ENCODE measurements at regions not wholly inside any gene's neighbourhood (a gene's known extent, or its start where the extent isn't known, plus 50 kb on each side); places are given as distances from the start of the nearest gene placed in this dataset.
"Not testable (repeated sequence)": the region's sequence is repeated elsewhere in the genome, so short reads cannot be mapped to it uniquely, and the experiment has no call there.

- no peak overlapping the region for H3K4me3 ChIP-seq (ENCODE audit: low read length)
- Mint-ChIP-seq H3K9me3 (no peaks in the 10 kb centered on the region), H3K27me3 (ENCODE audit: low read depth in 2 of 2) (no peaks in the 10 kb centered on the region), H3K36me3 (no peaks in the 10 kb centered on the region), H3K4me1 (no peaks in the 10 kb centered on the region), H3K27ac (no peak overlapping the region), H3K4me3 (no peak overlapping the region)
- TF ChIP-seq, protein P1, sequence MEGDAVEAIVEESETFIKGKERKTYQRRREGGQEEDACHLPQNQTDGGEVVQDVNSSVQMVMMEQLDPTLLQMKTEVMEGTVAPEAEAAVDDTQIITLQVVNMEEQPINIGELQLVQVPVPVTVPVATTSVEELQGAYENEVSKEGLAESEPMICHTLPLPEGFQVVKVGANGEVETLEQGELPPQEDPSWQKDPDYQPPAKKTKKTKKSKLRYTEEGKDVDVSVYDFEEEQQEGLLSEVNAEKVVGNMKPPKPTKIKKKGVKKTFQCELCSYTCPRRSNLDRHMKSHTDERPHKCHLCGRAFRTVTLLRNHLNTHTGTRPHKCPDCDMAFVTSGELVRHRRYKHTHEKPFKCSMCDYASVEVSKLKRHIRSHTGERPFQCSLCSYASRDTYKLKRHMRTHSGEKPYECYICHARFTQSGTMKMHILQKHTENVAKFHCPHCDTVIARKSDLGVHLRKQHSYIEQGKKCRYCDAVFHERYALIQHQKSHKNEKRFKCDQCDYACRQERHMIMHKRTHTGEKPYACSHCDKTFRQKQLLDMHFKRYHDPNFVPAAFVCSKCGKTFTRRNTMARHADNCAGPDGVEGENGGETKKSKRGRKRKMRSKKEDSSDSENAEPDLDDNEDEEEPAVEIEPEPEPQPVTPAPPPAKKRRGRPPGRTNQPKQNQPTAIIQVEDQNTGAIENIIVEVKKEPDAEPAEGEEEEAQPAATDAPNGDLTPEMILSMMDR (IDR thresholded peaks at IDR 0.05): no peak
- ATAC-seq (no peak), DNase-seq (no peak)
- H3K27ac ChIP-seq (ENCODE audit: low read length): no peak overlapping the region
- no peaks in the 10 kb centered on the region for H3K4me1 ChIP-seq (ENCODE audit: control insufficient read depth, insufficient read depth, low read length)
- H3K27me3 ChIP-seq (ENCODE audit: control insufficient read depth, insufficient read depth, low read length): no peaks in the 10 kb centered on the region
- no peaks in the 10 kb centered on the region for H3K36me3 ChIP-seq (ENCODE audit: control insufficient read depth, insufficient read depth, low read length)
- intact Hi-C loops (cut with micrococcal nuclease): no loop called here
- WGBS (ENCODE audit: insufficient coverage): 94% methylated on average over 1 of the region's 2 CpGs
- H3K9me3 ChIP-seq (ENCODE audit: control insufficient read depth, insufficient read depth, low read length): no peaks in the 10 kb centered on the region
These were observed 61.7 kb upstream of the SMURF2 start for GRCh38 chr17:64723781-64724180.

DNA sequence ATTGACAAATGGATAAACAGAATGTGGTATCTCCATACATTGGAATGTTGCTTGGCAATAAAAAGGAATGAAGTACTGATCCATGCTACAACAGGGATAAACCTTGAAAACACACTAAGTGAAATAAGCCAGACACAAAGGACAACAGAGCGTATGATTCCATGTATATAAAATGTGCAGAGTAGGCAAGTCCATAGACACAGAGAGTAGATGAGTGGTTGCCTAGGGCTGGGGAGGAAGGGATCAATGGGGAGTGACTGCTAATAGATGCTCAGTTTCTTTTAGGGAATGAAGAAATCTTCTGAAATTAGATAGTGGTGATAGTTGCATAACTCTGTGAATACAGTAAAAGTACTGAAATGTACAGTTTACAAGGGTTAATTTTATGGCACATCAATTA lies 59.4 kb upstream of the SMURF2 start:
- intact Hi-C loops (cut with micrococcal nuclease); H3K9me3 Mint-ChIP-seq; DNase-seq; H3K27ac ChIP-seq (ENCODE audit: low read length); H3K36me3 Mint-ChIP-seq; H3K9me3 ChIP-seq (ENCODE audit: control insufficient read depth, insufficient read depth, low read length); H3K4me3 Mint-ChIP-seq; ATAC-seq; H3K4me3 ChIP-seq (ENCODE audit: low read length); H3K27ac Mint-ChIP-seq; H3K27me3 Mint-ChIP-seq (ENCODE audit: low read depth in 2 of 2); H3K4me1 ChIP-seq (ENCODE audit: control insufficient read depth, insufficient read depth, low read length); H3K4me1 Mint-ChIP-seq; H3K36me3 ChIP-seq (ENCODE audit: control insufficient read depth, insufficient read depth, low read length); H3K27me3 ChIP-seq (ENCODE audit: control insufficient read depth, insufficient read depth, low read length): not testable (repeated sequence)
- WGBS (ENCODE audit: insufficient coverage): 96% methylated on average over 1 of the region's 1 CpG

DNA sequence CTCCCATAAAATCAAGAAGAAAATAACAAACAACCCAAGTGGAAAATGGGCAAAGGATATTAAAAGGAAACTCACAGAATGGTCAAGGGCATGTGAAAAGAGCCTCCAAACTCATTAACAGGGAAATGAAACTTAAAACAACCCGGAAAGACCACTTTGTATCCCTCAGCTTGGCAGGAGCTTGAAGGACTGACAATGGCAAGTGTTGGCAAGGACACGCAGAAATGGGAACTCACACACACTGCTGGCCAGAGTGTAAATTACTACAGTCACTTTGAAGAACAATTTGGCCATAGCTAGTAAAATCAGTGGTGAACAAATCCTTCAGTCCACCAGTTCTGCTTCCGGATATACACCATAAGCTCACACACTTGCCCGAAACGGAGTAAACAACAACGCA lies 58.1 kb upstream of the SMURF2 start:
- DNase-seq; H3K9me3 Mint-ChIP-seq; intact Hi-C loops (cut with micrococcal nuclease); H3K4me3 Mint-ChIP-seq; H3K27me3 ChIP-seq (ENCODE audit: control insufficient read depth, insufficient read depth, low read length); H3K4me1 Mint-ChIP-seq; H3K27ac ChIP-seq (ENCODE audit: low read length); H3K4me1 ChIP-seq (ENCODE audit: control insufficient read depth, insufficient read depth, low read length); H3K27me3 Mint-ChIP-seq (ENCODE audit: low read depth in 2 of 2); H3K36me3 ChIP-seq (ENCODE audit: control insufficient read depth, insufficient read depth, low read length); ATAC-seq; H3K4me3 ChIP-seq (ENCODE audit: low read length); H3K27ac Mint-ChIP-seq; H3K36me3 Mint-ChIP-seq; H3K9me3 ChIP-seq (ENCODE audit: control insufficient read depth, insufficient read depth, low read length): not testable (repeated sequence)
- WGBS (ENCODE audit: insufficient coverage): 96% methylated on average over 4 of the region's 6 CpGs

DNA sequence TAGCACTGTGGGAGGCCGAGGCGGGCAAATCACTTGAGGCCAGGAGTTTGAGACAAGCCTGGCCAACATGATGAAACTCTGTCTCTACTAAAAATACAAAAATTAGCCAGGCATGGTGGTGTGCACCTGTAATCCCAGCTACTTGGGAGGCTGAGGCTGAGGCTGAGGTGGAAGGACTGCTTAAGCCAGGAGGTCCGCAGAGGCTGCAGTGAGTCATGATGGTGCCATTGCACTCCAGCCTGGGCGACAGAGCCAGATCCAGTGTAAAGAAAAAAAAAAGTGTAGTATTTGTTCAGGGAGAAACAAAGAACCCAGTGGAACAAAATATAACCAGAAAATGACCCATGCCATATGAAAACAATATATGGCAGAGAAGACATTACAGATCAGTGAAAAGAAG lies 57.4 kb upstream of the SMURF2 start:
- H3K36me3 ChIP-seq (ENCODE audit: control insufficient read depth, insufficient read depth, low read length); intact Hi-C loops (cut with micrococcal nuclease); H3K27ac Mint-ChIP-seq; DNase-seq; H3K36me3 Mint-ChIP-seq; H3K27me3 ChIP-seq (ENCODE audit: control insufficient read depth, insufficient read depth, low read length); H3K4me1 Mint-ChIP-seq; H3K4me3 Mint-ChIP-seq; H3K27ac ChIP-seq (ENCODE audit: low read length); H3K9me3 ChIP-seq (ENCODE audit: control insufficient read depth, insufficient read depth, low read length); ATAC-seq; H3K9me3 Mint-ChIP-seq; H3K27me3 Mint-ChIP-seq (ENCODE audit: low read depth in 2 of 2); H3K4me3 ChIP-seq (ENCODE audit: low read length): not testable (repeated sequence)
- 98% methylated on average over 4 of the region's 4 CpGs for WGBS (ENCODE audit: insufficient coverage)
- H3K4me1 ChIP-seq (ENCODE audit: control insufficient read depth, insufficient read depth, low read length): peaks cover 10% of the 10 kb centered on the region

DNA sequence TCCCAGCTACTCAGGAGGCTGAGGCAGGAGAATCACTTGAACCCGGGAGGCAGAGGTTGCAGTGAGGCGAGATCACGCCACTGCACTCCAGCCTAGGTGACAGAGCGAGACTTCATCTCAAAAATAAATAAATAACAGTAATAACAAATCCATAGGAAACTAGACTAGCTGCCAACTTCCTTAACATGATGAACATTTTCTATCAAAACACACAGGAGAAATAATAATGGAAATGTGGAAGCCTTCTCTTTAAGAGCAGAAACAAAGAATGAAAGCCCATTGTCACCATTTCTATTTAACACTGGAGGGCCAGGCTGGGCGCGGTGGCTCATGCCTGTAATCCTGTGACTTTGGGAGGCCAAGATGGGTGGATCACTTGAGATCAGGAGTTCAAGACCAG lies 56.7 kb upstream of the SMURF2 start:
- H3K36me3 ChIP-seq (ENCODE audit: control insufficient read depth, insufficient read depth, low read length); H3K9me3 ChIP-seq (ENCODE audit: control insufficient read depth, insufficient read depth, low read length); H3K27ac Mint-ChIP-seq; H3K27me3 ChIP-seq (ENCODE audit: control insufficient read depth, insufficient read depth, low read length); H3K9me3 Mint-ChIP-seq; H3K27ac ChIP-seq (ENCODE audit: low read length); ATAC-seq; intact Hi-C loops (cut with micrococcal nuclease); H3K4me3 Mint-ChIP-seq; H3K27me3 Mint-ChIP-seq (ENCODE audit: low read depth in 2 of 2); H3K36me3 Mint-ChIP-seq; H3K4me3 ChIP-seq (ENCODE audit: low read length); DNase-seq: not testable (repeated sequence)
- WGBS (ENCODE audit: insufficient coverage): 100% methylated on average over 3 of the region's 6 CpGs
- peaks cover 7 to 11% of the 10 kb centered on the region in 2 donors for H3K4me1 Mint-ChIP-seq
- peaks cover 17% of the 10 kb centered on the region for H3K4me1 ChIP-seq (ENCODE audit: control insufficient read depth, insufficient read depth, low read length)

Data from natural killer cell (primary cell).